NB4 (cell line): ENCODE measurements at regions not wholly inside any gene's neighbourhood (a gene's known extent, or its start where the extent isn't known, plus 50 kb on each side); places are given as distances from the start of the nearest gene placed in this dataset.

ENCODE experiments used
- DNase-seq: peaks from one replicate; pipeline ENCODE4 v3.0.0; 2010; ENCODE audit warnings: low read depth
- H3K4me3 ChIP-seq: one replicate; pipeline ENCODE4 v1.5.1; 2011; ENCODE audit warnings: mild to moderate bottlenecking, low read depth, low read length, moderate library complexity
- CTCF ChIP-seq: IDR thresholded peaks from one replicate; pipeline ENCODE4 v1.5.1; 2012; ENCODE audit warnings: low read depth, low read length
- MAX ChIP-seq: IDR thresholded peaks from 2 replicates; pipeline ENCODE4 v1.6.1; 2011; ENCODE audit warnings: low read depth, low read length
- MYC ChIP-seq: IDR thresholded peaks from 2 replicates; pipeline ENCODE4 v1.6.1; 2011; ENCODE audit warnings: low read depth, low read length
- POLR2A ChIP-seq: IDR thresholded peaks from 2 replicates; pipeline ENCODE4 v1.6.1; 2011; ENCODE audit warnings: mild to moderate bottlenecking; ENCODE audit not compliant: insufficient read length; ENCODE audit errors: extremely low read depth

GRCh38 chr4:159606835-159607234 lies 504.0 kb downstream of the RAPGEF2 start:
- TF ChIP-seq MAX (no peak), MYC (no peak), POLR2A (no peak), CTCF (no peak)
- no peak overlapping the region for H3K4me3 ChIP-seq
- DNase-seq, result no peak

DNA sequence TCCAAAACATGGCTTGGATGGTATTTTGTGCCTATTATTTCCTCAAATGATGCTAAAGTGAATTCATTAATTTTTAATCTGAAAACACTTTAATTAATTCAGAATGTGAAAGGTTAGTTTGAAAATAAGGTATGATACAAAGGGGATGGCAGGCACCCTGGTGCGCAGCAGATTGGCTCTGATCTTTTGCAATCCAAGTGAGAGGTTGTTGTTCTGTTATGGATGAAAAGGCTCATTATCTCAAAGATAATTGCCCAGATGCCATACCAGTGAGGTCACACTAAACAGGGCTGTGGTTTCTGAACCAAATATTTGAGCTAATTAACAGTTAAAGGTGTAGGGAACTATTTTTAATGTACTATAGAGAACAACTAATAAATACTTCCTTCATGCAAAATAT lies 504.9 kb downstream of the RAPGEF2 start:
- DNase-seq, result no peak

GRCh38 chr4:159608436-159608835 lies 505.6 kb downstream of the RAPGEF2 start:
- no peak overlapping the region for H3K4me3 ChIP-seq
- TF ChIP-seq MAX (no peak), CTCF (no peak), MYC (no peak), POLR2A (no peak)
- DNase-seq, result no peak

More for the DNA sequence above, 504.9 kb downstream of the RAPGEF2 start:
- no peak overlapping the region for H3K4me3 ChIP-seq
- TF ChIP-seq POLR2A (no peak), MAX (no peak), MYC (no peak), CTCF (no peak)

DNA sequence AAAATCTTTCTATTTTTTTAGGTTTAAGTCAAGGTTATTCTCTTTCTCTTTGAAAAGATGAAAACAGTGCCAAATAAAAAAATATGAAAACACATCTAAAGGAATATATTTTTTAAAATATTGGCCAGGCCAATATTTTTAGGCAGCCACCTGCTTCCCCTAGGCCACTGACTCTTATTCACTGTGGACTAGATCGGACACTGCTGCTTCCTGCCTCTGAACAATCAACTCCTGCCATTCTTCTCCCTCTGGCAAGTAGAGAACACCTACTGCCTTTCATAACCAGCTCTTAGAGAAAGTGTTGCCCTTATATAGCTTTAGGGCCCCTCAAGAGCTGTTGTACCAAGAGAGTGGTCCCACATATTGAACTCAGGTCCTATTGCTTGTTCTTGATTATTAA lies 529.2 kb downstream of the RAPGEF2 start:
- TF ChIP-seq POLR2A, result no peak
- TF ChIP-seq MYC, result no peak
- TF ChIP-seq CTCF, result no peak
- TF ChIP-seq MAX, result no peak
- DNase-seq, result no peak
- H3K4me3 ChIP-seq, result no peak overlapping the region

- DNase-seq, result no peak
- TF ChIP-seq CTCF (no peak), MAX (no peak), POLR2A (no peak), MYC (no peak)
- H3K4me3 ChIP-seq, result no peak overlapping the region
Observed at GRCh38 chr4:159639671-159640323, 536.9 kb downstream of the RAPGEF2 start.
